ENCODE measurements at regions not wholly inside any gene's neighbourhood (a gene's known extent, or its start where the extent isn't known, plus 50 kb on each side); places are given as distances from the start of the nearest gene placed in this dataset.

DNA sequence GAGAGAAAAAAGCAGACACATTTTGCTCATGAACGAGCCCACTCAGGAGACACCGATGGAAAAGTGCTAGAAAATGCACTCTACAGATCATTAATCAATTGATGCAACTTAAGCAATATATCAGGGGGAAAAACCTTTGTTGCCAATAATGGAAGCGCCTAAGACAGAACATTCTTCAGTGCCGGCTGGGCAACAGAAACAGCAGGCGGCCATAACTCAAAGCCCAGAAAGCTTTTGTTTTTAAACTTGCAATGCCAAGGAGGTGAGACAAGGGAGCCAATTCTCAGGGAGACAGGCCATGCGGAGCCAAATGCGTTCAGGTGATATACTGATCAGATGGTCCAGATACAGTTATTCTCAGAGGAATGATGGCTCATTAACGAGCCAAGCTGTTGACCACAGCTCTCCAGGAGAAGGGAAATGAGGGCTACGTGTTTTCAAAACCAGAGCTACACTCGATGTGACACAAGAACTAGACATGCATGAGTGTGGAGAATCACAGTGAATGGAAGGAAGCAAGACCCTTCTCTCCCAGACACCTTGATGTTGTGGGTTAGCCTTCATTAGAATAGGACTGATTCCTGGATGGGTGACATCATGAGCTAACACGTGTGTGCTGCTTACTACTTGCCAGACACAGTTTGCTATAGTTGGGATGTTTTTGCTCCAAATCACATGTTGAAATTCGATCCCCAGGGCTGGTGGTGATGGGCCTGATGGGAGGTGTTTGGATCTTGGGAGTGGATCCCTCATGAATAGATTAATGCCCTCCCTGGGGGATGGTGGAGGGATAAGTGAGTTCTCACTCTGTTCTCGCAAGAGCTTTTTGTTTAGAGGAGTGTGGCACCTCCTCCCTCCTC is 79.1 kb upstream of the KCNMA1 start:
- CTCF ChIA-PET, result interaction anchor here (1.1 to 7.8 kb wide), 2 partner anchors 19 to 40 kb away, joined by 3 to 50 read pairs; no protein-coding TSS in a partner anchor
- no TSS peak for BruUV-seq (replicated peaks)

More for the DNA sequence above, 79.1 kb upstream of the KCNMA1 start:
- Histone ChIP-seq H3K9me2 (ENCODE audit: insufficient read depth) (no peaks in the 10 kb centered on the region), H3K27ac (ENCODE audit: low read depth, low read length) (no peak overlapping the region), H3K79me2 (ENCODE audit: insufficient read depth, low read length) (no peaks in the 10 kb centered on the region), H4K20me1 (ENCODE audit: insufficient read depth) (no peaks in the 10 kb centered on the region), H3K36me3 (ENCODE audit: control insufficient read depth in 1 of 2, insufficient read depth in 2 of 2, low read length in 2 of 2) (no peaks in the 10 kb centered on the region), H2AFZ (ENCODE audit: low read depth, low read length, poor library complexity, severe bottlenecking) (no peak overlapping the region), H3K9me3 (ENCODE audit: control insufficient read depth in 1 of 2, insufficient read depth in 1 of 2, low read depth in 1 of 2, low read length in 2 of 2) (no peaks in the 10 kb centered on the region), H3K27me3 (ENCODE audit: insufficient read depth, low read length) (peaks cover 10% of the 10 kb centered on the region; the same call in 1 of the 2 replicates), H3K4me2 (ENCODE audit: low read length) (no peak overlapping the region), H3K4me3 (replicated peaks in 1 of 2; ENCODE audit: low read depth in 1 of 2, low read length in 2 of 2) (no peak overlapping the region), H3K4me1 (ENCODE audit: control insufficient read depth in 1 of 2, insufficient read depth in 2 of 2, low read length in 2 of 2) (peaks cover 4 to 12% of the 10 kb centered on the region in 2 experiments; a peak in 3 of 4 replicates), H3K9ac (ENCODE audit: low read length) (no peak overlapping the region)
- ChIA-PET RAD21 (ENCODE audit: low non-redundant PET in 1 of 2, low total read pairs in 2 of 2, uncharacterized antibody in 2 of 2, unreplicated experiment in 2 of 2) (no interaction called here), POLR2A (no interaction called here)
- TF ChIP-seq SP1 (IDR thresholded peaks at IDR 0.05; ENCODE audit: low read depth) (no peak), JUND (IDR thresholded peaks at IDR 0.05) (no peak), POLR2A (IDR thresholded peaks at IDR 0.05; ENCODE audit: borderline replicate concordance, extremely low read depth, insufficient read depth, insufficient read length) (no peak), EGR1 (IDR thresholded peaks at IDR 0.05; ENCODE audit: low read depth) (no peak), SIN3A (IDR thresholded peaks at IDR 0.05; ENCODE audit: low read depth) (no peak), YY1 (IDR thresholded peaks at IDR 0.05; ENCODE audit: extremely low read depth, insufficient replicate concordance, low read depth, low read length) (no peak), ZFX (IDR thresholded peaks at IDR 0.05) (no peak), ELF1 (IDR thresholded peaks at IDR 0.05; ENCODE audit: borderline replicate concordance, low read depth) (no peak), SRF (IDR thresholded peaks at IDR 0.05; ENCODE audit: low read depth) (no peak), ZNF274 (IDR thresholded peaks at IDR 0.05; ENCODE audit: low read depth, low read length) (no peak), RAD21 (IDR thresholded peaks at IDR 0.05; ENCODE audit: low read depth) (no peak), EZH2 (IDR thresholded peaks at IDR 0.05) (no peak), POLR2AphosphoS5 (IDR thresholded peaks at IDR 0.05; ENCODE audit: low read depth, low read length) (no peak), CEBPB (IDR thresholded peaks at IDR 0.05; ENCODE audit: low read depth) (no peak)
- TF ChIP-seq, protein P1, sequence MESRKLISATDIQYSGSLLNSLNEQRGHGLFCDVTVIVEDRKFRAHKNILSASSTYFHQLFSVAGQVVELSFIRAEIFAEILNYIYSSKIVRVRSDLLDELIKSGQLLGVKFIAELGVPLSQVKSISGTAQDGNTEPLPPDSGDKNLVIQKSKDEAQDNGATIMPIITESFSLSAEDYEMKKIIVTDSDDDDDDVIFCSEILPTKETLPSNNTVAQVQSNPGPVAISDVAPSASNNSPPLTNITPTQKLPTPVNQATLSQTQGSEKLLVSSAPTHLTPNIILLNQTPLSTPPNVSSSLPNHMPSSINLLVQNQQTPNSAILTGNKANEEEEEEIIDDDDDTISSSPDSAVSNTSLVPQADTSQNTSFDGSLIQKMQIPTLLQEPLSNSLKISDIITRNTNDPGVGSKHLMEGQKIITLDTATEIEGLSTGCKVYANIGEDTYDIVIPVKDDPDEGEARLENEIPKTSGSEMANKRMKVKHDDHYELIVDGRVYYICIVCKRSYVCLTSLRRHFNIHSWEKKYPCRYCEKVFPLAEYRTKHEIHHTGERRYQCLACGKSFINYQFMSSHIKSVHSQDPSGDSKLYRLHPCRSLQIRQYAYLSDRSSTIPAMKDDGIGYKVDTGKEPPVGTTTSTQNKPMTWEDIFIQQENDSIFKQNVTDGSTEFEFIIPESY (IDR thresholded peaks at IDR 0.05; ENCODE audit: extremely low read depth, insufficient replicate concordance, low read length), result no peak
- TF ChIP-seq, protein P2, sequence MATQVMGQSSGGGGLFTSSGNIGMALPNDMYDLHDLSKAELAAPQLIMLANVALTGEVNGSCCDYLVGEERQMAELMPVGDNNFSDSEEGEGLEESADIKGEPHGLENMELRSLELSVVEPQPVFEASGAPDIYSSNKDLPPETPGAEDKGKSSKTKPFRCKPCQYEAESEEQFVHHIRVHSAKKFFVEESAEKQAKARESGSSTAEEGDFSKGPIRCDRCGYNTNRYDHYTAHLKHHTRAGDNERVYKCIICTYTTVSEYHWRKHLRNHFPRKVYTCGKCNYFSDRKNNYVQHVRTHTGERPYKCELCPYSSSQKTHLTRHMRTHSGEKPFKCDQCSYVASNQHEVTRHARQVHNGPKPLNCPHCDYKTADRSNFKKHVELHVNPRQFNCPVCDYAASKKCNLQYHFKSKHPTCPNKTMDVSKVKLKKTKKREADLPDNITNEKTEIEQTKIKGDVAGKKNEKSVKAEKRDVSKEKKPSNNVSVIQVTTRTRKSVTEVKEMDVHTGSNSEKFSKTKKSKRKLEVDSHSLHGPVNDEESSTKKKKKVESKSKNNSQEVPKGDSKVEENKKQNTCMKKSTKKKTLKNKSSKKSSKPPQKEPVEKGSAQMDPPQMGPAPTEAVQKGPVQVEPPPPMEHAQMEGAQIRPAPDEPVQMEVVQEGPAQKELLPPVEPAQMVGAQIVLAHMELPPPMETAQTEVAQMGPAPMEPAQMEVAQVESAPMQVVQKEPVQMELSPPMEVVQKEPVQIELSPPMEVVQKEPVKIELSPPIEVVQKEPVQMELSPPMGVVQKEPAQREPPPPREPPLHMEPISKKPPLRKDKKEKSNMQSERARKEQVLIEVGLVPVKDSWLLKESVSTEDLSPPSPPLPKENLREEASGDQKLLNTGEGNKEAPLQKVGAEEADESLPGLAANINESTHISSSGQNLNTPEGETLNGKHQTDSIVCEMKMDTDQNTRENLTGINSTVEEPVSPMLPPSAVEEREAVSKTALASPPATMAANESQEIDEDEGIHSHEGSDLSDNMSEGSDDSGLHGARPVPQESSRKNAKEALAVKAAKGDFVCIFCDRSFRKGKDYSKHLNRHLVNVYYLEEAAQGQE (IDR thresholded peaks at IDR 0.05; ENCODE audit: low read depth), result no peak
- TF ChIP-seq, protein P3, sequence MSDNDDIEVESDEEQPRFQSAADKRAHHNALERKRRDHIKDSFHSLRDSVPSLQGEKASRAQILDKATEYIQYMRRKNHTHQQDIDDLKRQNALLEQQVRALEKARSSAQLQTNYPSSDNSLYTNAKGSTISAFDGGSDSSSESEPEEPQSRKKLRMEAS (IDR thresholded peaks at IDR 0.05), result no peak
- TF ChIP-seq, protein P4, sequence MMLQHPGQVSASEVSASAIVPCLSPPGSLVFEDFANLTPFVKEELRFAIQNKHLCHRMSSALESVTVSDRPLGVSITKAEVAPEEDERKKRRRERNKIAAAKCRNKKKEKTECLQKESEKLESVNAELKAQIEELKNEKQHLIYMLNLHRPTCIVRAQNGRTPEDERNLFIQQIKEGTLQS (IDR thresholded peaks at IDR 0.05), result no peak
- intact Hi-C loops (cut with micrococcal nuclease), result no loop called here
- no peak for DNase-seq (ENCODE audit: low read depth, low spot score)
- no peak for ATAC-seq
